GM23248 (cell line): ENCODE measurements at regions not wholly inside any gene's neighbourhood (a gene's known extent, or its start where the extent isn't known, plus 50 kb on each side); places are given as distances from the start of the nearest gene placed in this dataset.

ENCODE experiments used
- DNase-seq: peaks from one replicate; pipeline ENCODE4 v3.0.0-alpha.2; 2015
- H2AFZ ChIP-seq: fragments of 200-600 bp; sonication (generic); 2 replicates; pipeline ENCODE4 v1.6.1; 2016; ENCODE audit warnings: antibody characterized with exemption
- H3F3A ChIP-seq: fragments of 200-600 bp; sonication (generic); 2 replicates; pipeline ENCODE4 v1.6.1; 2016; ENCODE audit warnings: mild to moderate bottlenecking, antibody characterized with exemption, mixed run types; ENCODE audit not compliant: insufficient read depth
- H3K27ac ChIP-seq: fragments of 200-600 bp; sonication (generic); 2 replicates; pipeline ENCODE4 v1.5.1; 2016; ENCODE audit warnings: mild to moderate bottlenecking
- H3K27me3 ChIP-seq: fragments of 200-600 bp; sonication (generic); replicated peaks from 2 replicates; pipeline ENCODE4 v1.6.1; 2016; ENCODE audit warnings: mild to moderate bottlenecking; ENCODE audit not compliant: insufficient read depth
- H3K36me3 ChIP-seq: fragments of 200-600 bp; sonication (generic); 2 replicates; pipeline ENCODE4 v1.6.1; 2016; ENCODE audit warnings: low read depth, mild to moderate bottlenecking
- H3K4me1 ChIP-seq: fragments of 200-600 bp; sonication (generic); 2 replicates; pipeline ENCODE4 v1.6.1; 2016; ENCODE audit warnings: mild to moderate bottlenecking; ENCODE audit not compliant: insufficient read depth
- H3K4me2 ChIP-seq: fragments of 200-600 bp; sonication (generic); one replicate; pipeline ENCODE4 v1.6.1; 2016; ENCODE audit warnings: mild to moderate bottlenecking; ENCODE audit not compliant: unreplicated experiment
- H3K4me3 ChIP-seq: fragments of 200-600 bp; sonication (generic); 2 replicates; pipeline ENCODE4 v1.5.1; 2016; ENCODE audit warnings: mild to moderate bottlenecking
- H3K79me2 ChIP-seq: fragments of 200-600 bp; sonication (generic); 2 replicates; pipeline ENCODE4 v1.6.1; 2016; ENCODE audit warnings: mild to moderate bottlenecking; ENCODE audit not compliant: insufficient read depth
- H3K9ac ChIP-seq: fragments of 200-600 bp; sonication (generic); 2 replicates; pipeline ENCODE4 v1.6.1; 2016; ENCODE audit warnings: mild to moderate bottlenecking
- H3K9me2 ChIP-seq: fragments of 200-600 bp; sonication (generic); 2 replicates; pipeline ENCODE4 v1.6.1; 2016; ENCODE audit warnings: mixed run types, mild to moderate bottlenecking, moderate library complexity; ENCODE audit not compliant: insufficient read depth
- H3K9me3 ChIP-seq: fragments of 200-600 bp; sonication (generic); one replicate; pipeline ENCODE4 v1.6.1; 2017; ENCODE audit warnings: low read depth
- H4K20me1 ChIP-seq: fragments of 200-600 bp; sonication (generic); 2 replicates; pipeline ENCODE4 v1.6.0; 2016; ENCODE audit not compliant: insufficient read depth
- EZH2 ChIP-seq: fragments of 200-600 bp; sonication (generic); IDR thresholded peaks from 2 replicates; pipeline ENCODE4 v1.6.1; 2018; ENCODE audit warnings: antibody characterized with exemption, mild to moderate bottlenecking; ENCODE audit not compliant: insufficient read depth, poor library complexity, severe bottlenecking
- EZH2phosphoT487 ChIP-seq: fragments of 200-600 bp; sonication (generic); IDR thresholded peaks from 2 replicates; pipeline ENCODE4 v1.6.1; 2018; ENCODE audit warnings: antibody characterized with exemption, moderate library complexity, mild to moderate bottlenecking, low read depth; ENCODE audit not compliant: insufficient read depth
- WGBS, 2 experiments: methylation state at CpG; one replicate each; pipeline ENCODE4 v1.1.6; 2015 to 2017; ENCODE audit warnings: low lambda C conversion rate in 2 of 2, low coverage in 1 of 2; ENCODE audit errors: missing lambda C conversion rate in 2 of 2; 5-methylcytosine and 5-hydroxymethylcytosine counted together
- in situ Hi-C: fragments of 300-500 bp; cut with MboI; formaldehyde crosslinking; loops from 2 replicates; pipeline ENCODE4 v1.15.0; 2020

GRCh38 chr19:42662712-42663111 lies 68.0 kb upstream of the CEACAM8 start:
- Histone ChIP-seq H3K9me3 (no peaks in the 10 kb centered on the region), H3K27me3 (peaks cover 54% of the 10 kb centered on the region), H4K20me1 (no peaks in the 10 kb centered on the region), H2AFZ (no peak overlapping the region), H3K4me1 (no peaks in the 10 kb centered on the region), H3F3A (peaks cover 5% of the 10 kb centered on the region; the same call in 1 of the 2 replicates), H3K4me3 (no peak overlapping the region), H3K4me2 (no peak overlapping the region), H3K9me2 (no peaks in the 10 kb centered on the region), H3K9ac (no peak overlapping the region), H3K36me3 (no peaks in the 10 kb centered on the region), H3K27ac (no peak overlapping the region), H3K79me2 (no peaks in the 10 kb centered on the region)
- in situ Hi-C loops: no loop called here
- DNase-seq: no peak
- 6 to 7% methylated on average over 2 of the region's 2 CpGs for WGBS, 2 experiments
- TF ChIP-seq EZH2phosphoT487 (no peak), EZH2 (no peak)

- in situ Hi-C loops: no loop called here
- H3F3A ChIP-seq: peaks cover 9% of the 10 kb centered on the region; the same call in 1 of the 2 replicates
- WGBS, 2 experiments: 36 to 52% methylated on average over 1 of the region's 1 CpG
- no peaks in the 10 kb centered on the region for H3K9me3 ChIP-seq
- DNase-seq: no peak
- H3K27ac ChIP-seq: no peak overlapping the region
- no peak overlapping the region for H2AFZ ChIP-seq
- H4K20me1 ChIP-seq: no peaks in the 10 kb centered on the region
- no peaks in the 10 kb centered on the region for H3K9me2 ChIP-seq
- no peak for TF ChIP-seq EZH2
- TF ChIP-seq EZH2phosphoT487: no peak
- no peak overlapping the region for H3K9ac ChIP-seq
- H3K36me3 ChIP-seq: no peaks in the 10 kb centered on the region
- peaks cover 31% of the 10 kb centered on the region for H3K27me3 ChIP-seq
- no peaks in the 10 kb centered on the region for H3K4me1 ChIP-seq
- H3K4me3 ChIP-seq: no peak overlapping the region
- no peak overlapping the region for H3K4me2 ChIP-seq
- no peaks in the 10 kb centered on the region for H3K79me2 ChIP-seq
Observed at GRCh38 chr19:42660353-42660752, 65.6 kb upstream of the CEACAM8 start.

GRCh38 chr19:42658076-42658475 lies 63.4 kb upstream of the CEACAM8 start:
- no peaks in the 10 kb centered on the region for H3K9me3 ChIP-seq

GRCh38 chr19:42657556-42657955 lies 62.8 kb upstream of the CEACAM8 start:
- in situ Hi-C loops: no loop called here
- Histone ChIP-seq H3K79me2 (no peaks in the 10 kb centered on the region), H2AFZ (no peak overlapping the region), H3K9me2 (no peaks in the 10 kb centered on the region), H3K27me3 (peaks cover 12% of the 10 kb centered on the region), H3K4me1 (no peaks in the 10 kb centered on the region), H4K20me1 (no peaks in the 10 kb centered on the region), H3F3A (peaks cover 9% of the 10 kb centered on the region; the same call in 1 of the 2 replicates), H3K9ac (no peak overlapping the region), H3K27ac (no peak overlapping the region), H3K4me2 (no peak overlapping the region), H3K36me3 (no peaks in the 10 kb centered on the region), H3K9me3 (no peaks in the 10 kb centered on the region), H3K4me3 (no peak overlapping the region)
- peak; percentile 63 for DNase-seq
- WGBS, 2 experiments: 57 to 76% methylated on average over 1 of the region's 1 CpG
- TF ChIP-seq EZH2: no peak
- TF ChIP-seq EZH2phosphoT487: no peak

More at GRCh38 chr19:42658076-42658475, 63.4 kb upstream of the CEACAM8 start:
- H3K79me2 ChIP-seq: no peaks in the 10 kb centered on the region
- H3K27me3 ChIP-seq: peaks cover 14% of the 10 kb centered on the region
- no peak overlapping the region for H3K4me2 ChIP-seq
- TF ChIP-seq EZH2phosphoT487 (no peak), EZH2 (no peak)
- H3K9ac ChIP-seq: no peak overlapping the region
- no peaks in the 10 kb centered on the region for H3K9me2 ChIP-seq
- WGBS, 2 experiments: 7 to 23% methylated on average over 1 of the region's 1 CpG
- no peak overlapping the region for H3K4me3 ChIP-seq
- peaks cover 9% of the 10 kb centered on the region; the same call in 1 of the 2 replicates for H3F3A ChIP-seq
- in situ Hi-C loops: no loop called here
- no peaks in the 10 kb centered on the region for H4K20me1 ChIP-seq
- peak; percentile 27 for DNase-seq
- H2AFZ ChIP-seq: no peak overlapping the region
- no peaks in the 10 kb centered on the region for H3K36me3 ChIP-seq
- H3K4me1 ChIP-seq: no peaks in the 10 kb centered on the region
- no peak overlapping the region for H3K27ac ChIP-seq

GRCh38 chr19:42655748-42656147 lies 61.0 kb upstream of the CEACAM8 start:
- H3K79me2 ChIP-seq: no peaks in the 10 kb centered on the region
- H3K27ac ChIP-seq: no peak overlapping the region
- H2AFZ ChIP-seq: no peak overlapping the region
- H3K9me3 ChIP-seq: no peaks in the 10 kb centered on the region
- H4K20me1 ChIP-seq: no peaks in the 10 kb centered on the region
- H3K27me3 ChIP-seq: peaks cover 26% of the 10 kb centered on the region
- H3K4me3 ChIP-seq: no peak overlapping the region
- 19 to 21% methylated on average over 1 of the region's 1 CpG for WGBS, 2 experiments
- H3K4me2 ChIP-seq: no peak overlapping the region
- no peaks in the 10 kb centered on the region for H3K4me1 ChIP-seq
- peak; percentile 8 for DNase-seq
- peaks cover 9% of the 10 kb centered on the region; the same call in 1 of the 2 replicates for H3F3A ChIP-seq
- no peaks in the 10 kb centered on the region for H3K9me2 ChIP-seq
- no peaks in the 10 kb centered on the region for H3K36me3 ChIP-seq
- no peak overlapping the region for H3K9ac ChIP-seq
- no peak for TF ChIP-seq EZH2
- TF ChIP-seq EZH2phosphoT487: no peak
- in situ Hi-C loops: no loop called here
